ENCODE measurements at regions not wholly inside any gene's neighbourhood (a gene's known extent, or its start where the extent isn't known, plus 50 kb on each side); places are given as distances from the start of the nearest gene placed in this dataset.

DNA sequence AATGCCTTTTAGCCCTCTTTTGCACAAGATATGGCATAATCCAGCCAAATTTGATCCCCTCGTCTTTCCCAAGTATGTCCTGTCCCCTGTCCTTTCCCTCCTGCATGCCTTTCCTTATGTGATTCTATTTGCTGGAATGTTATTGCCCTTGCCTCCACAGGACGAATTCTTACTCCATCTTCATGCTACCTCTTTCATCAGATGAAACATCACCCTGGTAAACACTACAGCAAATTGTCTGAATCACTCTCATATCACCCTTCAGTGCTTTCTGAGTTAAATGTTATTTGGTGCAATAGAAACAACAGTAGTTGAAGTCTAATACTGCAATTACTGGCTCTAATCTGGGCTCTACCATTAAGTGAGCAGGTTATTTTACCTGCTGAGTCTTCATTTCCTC, 52.2 kb upstream of the FAT1 start:
- intact Hi-C loops (cut with DNase I): no loop called here
- Histone ChIP-seq H3K27me3 (no peaks in the 10 kb centered on the region), H3K9me3 (no peaks in the 10 kb centered on the region), H3K27ac (no peak overlapping the region), H3K36me3 (no peaks in the 10 kb centered on the region), H3K4me3 (no peak overlapping the region), H3K4me1 (no peaks in the 10 kb centered on the region)
- TF ChIP-seq, protein P1, sequence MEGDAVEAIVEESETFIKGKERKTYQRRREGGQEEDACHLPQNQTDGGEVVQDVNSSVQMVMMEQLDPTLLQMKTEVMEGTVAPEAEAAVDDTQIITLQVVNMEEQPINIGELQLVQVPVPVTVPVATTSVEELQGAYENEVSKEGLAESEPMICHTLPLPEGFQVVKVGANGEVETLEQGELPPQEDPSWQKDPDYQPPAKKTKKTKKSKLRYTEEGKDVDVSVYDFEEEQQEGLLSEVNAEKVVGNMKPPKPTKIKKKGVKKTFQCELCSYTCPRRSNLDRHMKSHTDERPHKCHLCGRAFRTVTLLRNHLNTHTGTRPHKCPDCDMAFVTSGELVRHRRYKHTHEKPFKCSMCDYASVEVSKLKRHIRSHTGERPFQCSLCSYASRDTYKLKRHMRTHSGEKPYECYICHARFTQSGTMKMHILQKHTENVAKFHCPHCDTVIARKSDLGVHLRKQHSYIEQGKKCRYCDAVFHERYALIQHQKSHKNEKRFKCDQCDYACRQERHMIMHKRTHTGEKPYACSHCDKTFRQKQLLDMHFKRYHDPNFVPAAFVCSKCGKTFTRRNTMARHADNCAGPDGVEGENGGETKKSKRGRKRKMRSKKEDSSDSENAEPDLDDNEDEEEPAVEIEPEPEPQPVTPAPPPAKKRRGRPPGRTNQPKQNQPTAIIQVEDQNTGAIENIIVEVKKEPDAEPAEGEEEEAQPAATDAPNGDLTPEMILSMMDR (IDR thresholded peaks at IDR 0.05): no peak
- TF ChIP-seq POLR2A (IDR thresholded peaks at IDR 0.05): no peak
- ATAC-seq: no peak
- no peak for DNase-seq
- 49% methylated on average over 2 of the region's 2 CpGs for WGBS (ENCODE audit: insufficient coverage, low coverage, low lambda C conversion rate, missing lambda C conversion rate)

DNA sequence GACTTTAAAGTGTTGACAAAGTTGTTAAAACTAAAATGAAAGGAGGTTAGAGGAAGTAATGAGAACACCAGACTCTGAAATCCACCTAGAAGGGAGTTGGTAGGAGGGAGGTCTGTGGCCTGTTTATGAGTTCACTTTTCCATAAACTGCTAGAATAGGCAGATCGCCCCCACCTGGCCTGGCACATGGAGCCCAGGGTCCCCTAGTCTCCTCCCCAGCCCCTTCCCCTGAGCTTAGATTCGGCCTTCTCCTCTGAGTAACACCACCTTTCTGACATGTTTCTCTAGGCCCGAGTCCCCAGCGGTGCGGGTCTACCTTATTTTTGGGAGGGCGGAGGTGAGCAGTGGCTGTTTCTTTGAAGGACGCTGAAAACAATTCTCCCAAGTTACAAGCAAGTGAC, 54.5 kb upstream of the FAT1 start:
- no peaks in the 10 kb centered on the region for H3K9me3 ChIP-seq
- DNase-seq: no peak
- H3K4me1 ChIP-seq: no peaks in the 10 kb centered on the region
- H3K4me3 ChIP-seq: no peak overlapping the region
- TF ChIP-seq POLR2A (IDR thresholded peaks at IDR 0.05): no peak
- no peak for ATAC-seq
- H3K36me3 ChIP-seq: no peaks in the 10 kb centered on the region
- WGBS (ENCODE audit: insufficient coverage, low coverage, low lambda C conversion rate, missing lambda C conversion rate): 72% methylated on average over 2 of the region's 7 CpGs
- intact Hi-C loops (cut with DNase I): no loop called here
- H3K27ac ChIP-seq: no peak overlapping the region
- no peaks in the 10 kb centered on the region for H3K27me3 ChIP-seq

DNA sequence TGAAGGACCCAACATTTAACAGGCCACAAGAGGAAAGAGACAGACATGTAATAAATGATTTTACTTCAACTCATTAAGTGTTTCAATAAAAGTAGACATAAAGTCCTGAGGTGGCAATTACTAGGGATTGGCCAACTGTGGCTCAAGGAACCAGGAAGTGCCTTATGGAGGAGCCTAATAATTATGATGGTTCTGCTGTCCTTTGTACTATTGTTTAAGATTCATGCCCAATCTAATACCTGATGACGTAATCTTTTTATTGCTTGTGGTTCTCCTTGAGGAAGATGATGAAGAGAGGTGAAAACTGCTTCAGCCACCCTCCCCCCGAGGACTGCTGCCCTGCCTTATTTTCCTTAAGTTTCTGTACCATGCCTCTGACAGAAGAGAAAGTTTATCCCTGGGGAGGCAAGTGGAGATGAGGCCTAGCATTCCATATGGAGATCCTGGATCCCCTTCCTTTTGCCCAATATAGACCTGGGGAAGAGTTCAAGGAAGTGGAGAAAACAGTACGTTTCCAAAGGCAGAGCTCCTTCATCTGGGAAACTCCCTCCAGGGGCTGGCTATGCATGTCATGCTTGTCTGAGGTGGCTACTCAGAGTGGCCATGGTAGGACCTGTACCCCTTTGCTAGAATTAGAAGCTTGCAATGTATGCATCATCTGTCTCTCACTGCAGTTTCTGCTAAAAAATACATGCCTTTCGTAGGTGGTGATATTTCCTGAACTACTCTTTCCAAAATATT, 56.8 kb upstream of the FAT1 start:
- TF ChIP-seq POLR2A (IDR thresholded peaks at IDR 0.05): no peak
- TF ChIP-seq, protein P1 (IDR thresholded peaks at IDR 0.05): no peak
- ATAC-seq: no peak

DNA sequence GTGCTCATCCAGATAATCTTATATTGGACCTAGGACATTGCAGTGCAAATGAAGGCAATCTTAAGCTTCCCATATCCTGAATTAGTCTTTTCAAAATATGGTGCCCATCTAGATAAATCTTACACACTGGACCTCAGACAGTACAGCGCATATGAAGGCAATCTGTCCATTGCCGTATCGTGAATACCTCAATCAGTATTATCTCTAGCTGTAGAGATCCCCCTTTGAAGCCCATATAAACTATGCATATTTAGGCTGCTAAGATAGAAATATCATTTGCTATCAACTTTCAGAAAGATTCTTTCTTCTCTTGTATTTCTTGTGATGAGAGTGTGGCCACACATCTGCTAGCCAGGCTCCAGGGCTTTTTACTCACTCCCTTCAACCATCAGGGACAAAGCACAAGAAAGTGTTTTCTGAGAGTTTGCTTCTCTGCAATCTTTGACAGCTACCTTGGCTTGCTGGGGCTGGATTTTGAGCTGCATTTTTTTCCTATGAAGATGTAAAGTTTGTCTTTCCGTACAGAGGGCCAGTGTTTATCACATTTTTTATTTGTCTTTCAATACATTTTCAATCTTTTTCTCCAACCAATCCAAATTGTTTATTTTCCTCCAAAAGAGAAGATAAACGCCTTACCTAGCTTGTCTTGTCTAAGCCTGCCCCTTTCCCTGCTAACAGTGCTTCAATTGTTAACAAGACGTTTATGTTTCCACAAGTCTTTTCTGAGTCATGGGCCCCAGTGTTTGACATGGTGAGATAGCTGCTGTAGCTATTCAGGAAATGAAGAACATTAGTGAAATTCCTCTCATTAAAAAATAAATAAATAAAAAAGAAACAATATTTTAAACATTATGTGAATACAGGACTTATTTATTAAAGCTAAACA, 57.6 kb upstream of the FAT1 start:
- H3K9me3 ChIP-seq: no peaks in the 10 kb centered on the region
- no peak for DNase-seq
- H3K4me3 ChIP-seq: no peak overlapping the region
- 65% methylated on average over 6 of the region's 6 CpGs for WGBS (ENCODE audit: insufficient coverage, low coverage, low lambda C conversion rate, missing lambda C conversion rate)
- H3K27me3 ChIP-seq: no peaks in the 10 kb centered on the region
- no peaks in the 10 kb centered on the region for H3K36me3 ChIP-seq
- H3K27ac ChIP-seq: no peak overlapping the region
- intact Hi-C loops (cut with DNase I): no loop called here
- no peaks in the 10 kb centered on the region for H3K4me1 ChIP-seq
- no peak for ATAC-seq
- TF ChIP-seq POLR2A (IDR thresholded peaks at IDR 0.05): no peak
- TF ChIP-seq, protein P1 (IDR thresholded peaks at IDR 0.05): no peak

More for the DNA sequence above, 56.8 kb upstream of the FAT1 start:
- intact Hi-C loops (cut with DNase I): no loop called here
- no peak for DNase-seq
- Histone ChIP-seq H3K27me3 (no peaks in the 10 kb centered on the region), H3K4me1 (no peaks in the 10 kb centered on the region), H3K9me3 (no peaks in the 10 kb centered on the region), H3K36me3 (no peaks in the 10 kb centered on the region), H3K27ac (no peak overlapping the region), H3K4me3 (no peak overlapping the region)
- 50% methylated on average over 1 of the region's 4 CpGs for WGBS (ENCODE audit: insufficient coverage, low coverage, low lambda C conversion rate, missing lambda C conversion rate)

DNA sequence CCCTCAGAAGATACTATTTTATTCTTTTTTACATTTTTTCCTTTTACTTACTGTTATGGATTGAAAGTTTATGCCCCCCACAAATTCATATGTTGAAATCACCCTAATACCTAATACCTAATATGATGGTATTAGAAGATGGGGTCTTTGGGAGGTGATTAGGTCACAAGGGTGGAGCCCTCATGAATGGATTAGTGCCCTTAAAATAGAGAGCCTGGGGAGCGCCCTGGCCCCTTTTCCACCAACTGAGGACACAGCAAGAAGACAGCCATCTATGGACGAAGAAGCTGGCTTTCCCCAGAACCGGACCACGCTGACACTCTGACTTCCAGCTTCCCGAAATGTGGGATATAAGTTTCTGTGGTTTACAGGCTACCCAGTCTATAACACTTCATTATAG, 58.6 kb upstream of the FAT1 start:
- Histone ChIP-seq H3K27me3 (no peaks in the 10 kb centered on the region), H3K27ac (no peak overlapping the region), H3K36me3 (no peaks in the 10 kb centered on the region), H3K9me3 (no peaks in the 10 kb centered on the region), H3K4me1 (no peaks in the 10 kb centered on the region), H3K4me3 (no peak overlapping the region)
- no peak for TF ChIP-seq POLR2A (IDR thresholded peaks at IDR 0.05)
- TF ChIP-seq, protein P1 (IDR thresholded peaks at IDR 0.05): no peak
- DNase-seq (no peak), ATAC-seq (no peak)
- intact Hi-C loops (cut with DNase I): no loop called here
- WGBS (ENCODE audit: insufficient coverage, low coverage, low lambda C conversion rate, missing lambda C conversion rate): 50% methylated on average over 2 of the region's 5 CpGs
